Glutamatergic neuron (in vitro differentiated cells): ENCODE measurements at regions not wholly inside any gene's neighbourhood (a gene's known extent, or its start where the extent isn't known, plus 50 kb on each side); places are given as distances from the start of the nearest gene placed in this dataset.
"Not testable (repeated sequence)": the region's sequence is repeated elsewhere in the genome, so short reads cannot be mapped to it uniquely, and the experiment has no call there.

Experiments used
- DNase-seq: peaks from one replicate; pipeline ENCODE4 v3.0.0; 2022
- H3K27ac Mint-ChIP-seq: one replicate; pipeline ENCODE4 v1.8.0; 2020; ENCODE audit warnings: mild to moderate bottlenecking, mixed read lengths, inconsistent platforms; ENCODE audit not compliant: unreplicated experiment
- H3K27me3 Mint-ChIP-seq: one replicate; pipeline ENCODE4 v1.8.0; 2020; ENCODE audit warnings: mild to moderate bottlenecking, moderate library complexity, mixed read lengths, inconsistent platforms; ENCODE audit not compliant: unreplicated experiment
- H3K36me3 Mint-ChIP-seq: one replicate; pipeline ENCODE4 v1.8.0; 2020; ENCODE audit warnings: mild to moderate bottlenecking, mixed read lengths, inconsistent platforms; ENCODE audit not compliant: unreplicated experiment
- H3K4me1 Mint-ChIP-seq: one replicate; pipeline ENCODE4 v1.8.0; 2020; ENCODE audit warnings: mild to moderate bottlenecking, low read depth, mixed read lengths, inconsistent platforms; ENCODE audit not compliant: unreplicated experiment
- H3K4me3 Mint-ChIP-seq: one replicate; pipeline ENCODE4 v1.8.0; 2020; ENCODE audit warnings: mild to moderate bottlenecking, mixed read lengths, inconsistent platforms; ENCODE audit not compliant: unreplicated experiment
- H3K9me3 Mint-ChIP-seq: one replicate; pipeline ENCODE4 v1.8.0; 2020; ENCODE audit warnings: mild to moderate bottlenecking, moderate library complexity, mixed read lengths, inconsistent platforms; ENCODE audit not compliant: unreplicated experiment

- H3K4me1 Mint-ChIP-seq, H3K9me3 Mint-ChIP-seq, H3K27ac Mint-ChIP-seq, H3K4me3 Mint-ChIP-seq, DNase-seq, H3K36me3 Mint-ChIP-seq, H3K27me3 Mint-ChIP-seq: not testable (repeated sequence)
Measured at GRCh38 chr2:87423796-87424762, 323.8 kb upstream of the PLGLB2 start.

DNA sequence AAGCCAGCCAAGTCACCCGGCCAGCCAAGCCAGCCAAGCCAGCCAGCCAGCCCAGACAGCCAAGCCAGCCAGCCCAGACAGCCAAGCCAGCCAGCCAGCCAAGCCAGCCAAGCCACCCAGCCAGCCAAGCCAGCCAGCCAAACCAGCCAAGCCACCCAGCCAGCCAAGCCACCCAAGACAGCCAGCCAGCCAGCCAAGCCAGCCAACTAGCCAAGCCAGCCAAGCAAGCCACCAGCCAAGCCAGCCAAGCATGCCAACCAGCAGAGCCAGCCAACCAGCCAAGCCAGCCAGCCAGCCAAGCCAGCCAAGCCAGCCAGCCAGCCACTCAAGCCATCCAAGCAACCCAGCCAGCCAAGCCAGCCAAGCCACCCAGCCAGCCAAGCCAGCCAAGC lies 323.1 kb upstream of the PLGLB2 start:
- H3K4me1 Mint-ChIP-seq, H3K36me3 Mint-ChIP-seq: not testable (repeated sequence)

DNA sequence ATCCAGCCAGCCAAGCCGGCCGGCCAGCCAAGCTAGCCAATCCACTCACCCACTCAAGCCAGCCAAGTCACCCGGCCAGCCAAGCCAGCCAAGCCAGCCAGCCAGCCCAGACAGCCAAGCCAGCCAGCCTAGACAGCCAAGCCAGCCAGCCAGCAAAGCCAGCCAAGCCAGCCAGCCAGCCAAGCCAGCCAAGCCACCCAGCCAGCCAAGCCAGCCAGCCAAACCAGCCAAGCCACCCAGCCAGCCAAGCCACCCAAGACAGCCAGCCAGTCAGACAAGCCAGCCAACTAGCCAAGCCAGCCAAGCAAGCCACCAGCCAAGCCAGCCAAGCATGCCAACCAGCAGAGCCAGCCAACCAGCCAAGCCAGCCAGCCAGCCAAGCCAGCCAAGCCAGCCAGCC lies 322.7 kb upstream of the PLGLB2 start:
- H3K4me3 Mint-ChIP-seq, H3K36me3 Mint-ChIP-seq, H3K4me1 Mint-ChIP-seq, H3K27me3 Mint-ChIP-seq, DNase-seq, H3K9me3 Mint-ChIP-seq, H3K27ac Mint-ChIP-seq: not testable (repeated sequence)

More for the DNA sequence above, 323.1 kb upstream of the PLGLB2 start:
- not testable (repeated sequence) for H3K27me3 Mint-ChIP-seq, H3K9me3 Mint-ChIP-seq, H3K4me3 Mint-ChIP-seq, DNase-seq, H3K27ac Mint-ChIP-seq

DNA sequence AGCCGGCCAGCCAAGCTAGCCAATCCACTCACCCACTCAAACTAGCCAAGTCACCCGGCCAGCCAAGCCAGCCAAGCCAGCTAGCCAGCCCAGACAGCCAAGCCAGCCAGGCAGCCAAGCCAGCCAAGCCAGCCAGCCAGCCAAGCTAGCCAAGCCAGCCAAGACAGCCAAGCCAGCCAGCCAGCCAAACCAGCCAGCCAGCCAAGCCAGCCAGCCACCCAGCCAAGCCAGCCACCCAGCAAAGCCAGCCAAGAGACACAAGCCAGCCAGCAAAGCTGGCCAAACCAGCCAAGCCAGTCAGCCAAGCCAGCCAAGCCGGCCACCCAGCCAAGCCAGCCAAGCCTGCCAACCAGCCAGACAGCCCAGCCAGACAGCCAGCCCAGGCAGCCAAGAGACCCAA lies 322.2 kb upstream of the PLGLB2 start:
- DNase-seq, result not testable (repeated sequence)

GRCh38 chr2:87428452-87429130 lies 319.3 kb upstream of the PLGLB2 start:
- H3K27ac Mint-ChIP-seq, DNase-seq, H3K9me3 Mint-ChIP-seq, H3K36me3 Mint-ChIP-seq, H3K4me3 Mint-ChIP-seq, H3K4me1 Mint-ChIP-seq, H3K27me3 Mint-ChIP-seq: not testable (repeated sequence)

More for the DNA sequence above, 322.2 kb upstream of the PLGLB2 start:
- H3K27ac Mint-ChIP-seq, H3K27me3 Mint-ChIP-seq, H3K4me1 Mint-ChIP-seq, H3K9me3 Mint-ChIP-seq, H3K4me3 Mint-ChIP-seq, H3K36me3 Mint-ChIP-seq: not testable (repeated sequence)

DNA sequence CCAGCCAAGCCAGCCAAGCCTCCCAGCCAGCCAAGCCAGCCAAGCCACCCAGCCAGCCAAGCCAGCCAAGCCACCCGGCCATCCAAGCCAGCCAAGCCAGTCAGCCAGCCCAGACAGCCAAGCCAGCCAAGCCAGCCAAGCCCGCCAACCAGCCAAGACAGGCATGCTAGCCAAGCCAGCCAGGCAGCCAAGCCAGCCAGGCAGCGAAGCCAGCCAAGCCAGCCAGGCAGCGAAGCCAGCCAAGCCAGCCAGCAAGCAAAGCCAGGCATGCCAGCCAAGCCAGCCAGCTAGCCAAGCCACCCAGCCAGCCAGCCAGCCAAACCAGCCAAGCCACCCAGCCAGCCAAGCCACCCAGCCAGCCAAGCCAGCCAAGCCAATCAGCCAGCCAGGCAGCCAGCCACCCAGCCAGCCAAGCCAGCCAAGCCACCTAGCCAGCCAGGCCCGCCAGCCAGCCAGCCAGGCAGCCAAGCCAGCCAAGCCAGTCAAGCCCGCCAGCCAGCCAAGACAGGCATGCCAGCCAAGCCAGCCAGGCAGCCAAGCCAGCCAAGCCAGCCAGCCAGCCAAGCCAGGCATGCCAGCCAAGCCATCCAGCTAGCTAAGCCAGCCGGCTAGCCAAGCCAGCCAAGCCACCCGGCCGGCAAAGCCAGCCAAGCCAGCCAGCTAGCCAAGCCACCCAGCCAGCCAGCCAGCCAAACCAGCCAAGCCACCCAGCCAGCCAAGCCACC lies 318.5 kb upstream of the PLGLB2 start:
- H3K27ac Mint-ChIP-seq, H3K4me1 Mint-ChIP-seq, H3K36me3 Mint-ChIP-seq, H3K4me3 Mint-ChIP-seq, DNase-seq, H3K27me3 Mint-ChIP-seq, H3K9me3 Mint-ChIP-seq: not testable (repeated sequence)

- H3K4me1 Mint-ChIP-seq, H3K4me3 Mint-ChIP-seq, DNase-seq, H3K27me3 Mint-ChIP-seq, H3K36me3 Mint-ChIP-seq, H3K9me3 Mint-ChIP-seq, H3K27ac Mint-ChIP-seq: not testable (repeated sequence)
Measured at GRCh38 chr2:87429931-87430275, 318.0 kb upstream of the PLGLB2 start.

- H3K36me3 Mint-ChIP-seq, H3K27ac Mint-ChIP-seq, H3K4me1 Mint-ChIP-seq, DNase-seq, H3K4me3 Mint-ChIP-seq, H3K27me3 Mint-ChIP-seq, H3K9me3 Mint-ChIP-seq: not testable (repeated sequence)
Measured at GRCh38 chr2:87431051-87431450, 316.8 kb upstream of the PLGLB2 start.

DNA sequence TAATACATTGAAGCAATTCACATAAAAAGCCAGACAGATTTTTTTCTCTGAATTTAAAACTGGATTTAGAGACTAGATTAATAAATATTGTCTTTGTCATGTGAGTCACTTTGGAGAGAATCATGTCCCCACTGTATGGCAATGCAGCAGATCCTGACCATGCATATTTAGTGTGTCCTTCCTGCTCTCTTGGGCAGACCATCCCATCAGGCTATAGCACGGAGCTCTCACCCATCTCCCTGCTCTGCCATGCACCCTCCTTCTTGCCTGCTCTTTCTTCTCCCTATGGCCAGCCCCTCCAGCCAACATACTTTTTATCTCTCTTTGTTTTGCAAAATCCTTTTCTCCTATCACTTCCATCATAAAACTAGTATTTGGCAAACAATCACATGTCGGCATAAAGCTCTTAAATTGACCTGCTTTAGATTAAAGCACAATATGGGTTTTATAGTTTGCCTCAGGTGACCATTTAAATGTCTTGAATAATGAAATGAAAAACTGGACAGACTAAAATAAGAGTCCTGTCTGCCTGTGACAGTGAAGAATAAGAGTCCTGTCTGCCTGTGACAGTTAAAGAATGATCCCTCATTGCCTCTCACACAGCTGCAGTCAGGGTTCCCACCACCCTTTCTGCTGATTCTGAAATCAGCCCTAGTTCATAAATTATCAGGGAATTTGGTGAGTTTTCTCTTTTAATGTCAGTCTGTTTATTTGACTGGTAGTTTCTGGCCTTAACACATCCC lies 315.0 kb upstream of the PLGLB2 start:
- not testable (repeated sequence) for H3K27ac Mint-ChIP-seq, H3K27me3 Mint-ChIP-seq, H3K4me3 Mint-ChIP-seq, H3K9me3 Mint-ChIP-seq, H3K4me1 Mint-ChIP-seq, H3K36me3 Mint-ChIP-seq, DNase-seq

- not testable (repeated sequence) for H3K4me3 Mint-ChIP-seq
Measured at GRCh38 chr2:87436007-87436406, 311.9 kb upstream of the PLGLB2 start.

GRCh38 chr2:87437701-87438260 lies 310.1 kb upstream of the PLGLB2 start:
- H3K4me3 Mint-ChIP-seq, result not testable (repeated sequence)

More at GRCh38 chr2:87436007-87436406, 311.9 kb upstream of the PLGLB2 start:
- not testable (repeated sequence) for DNase-seq, H3K36me3 Mint-ChIP-seq, H3K27me3 Mint-ChIP-seq, H3K4me1 Mint-ChIP-seq, H3K27ac Mint-ChIP-seq, H3K9me3 Mint-ChIP-seq

More at GRCh38 chr2:87437701-87438260, 310.1 kb upstream of the PLGLB2 start:
- not testable (repeated sequence) for H3K4me1 Mint-ChIP-seq, H3K9me3 Mint-ChIP-seq, H3K27ac Mint-ChIP-seq, H3K36me3 Mint-ChIP-seq, H3K27me3 Mint-ChIP-seq, DNase-seq
